ENCODE measurements at regions not wholly inside any gene's neighbourhood (a gene's known extent, or its start where the extent isn't known, plus 50 kb on each side); places are given as distances from the start of the nearest gene placed in this dataset.

DNA sequence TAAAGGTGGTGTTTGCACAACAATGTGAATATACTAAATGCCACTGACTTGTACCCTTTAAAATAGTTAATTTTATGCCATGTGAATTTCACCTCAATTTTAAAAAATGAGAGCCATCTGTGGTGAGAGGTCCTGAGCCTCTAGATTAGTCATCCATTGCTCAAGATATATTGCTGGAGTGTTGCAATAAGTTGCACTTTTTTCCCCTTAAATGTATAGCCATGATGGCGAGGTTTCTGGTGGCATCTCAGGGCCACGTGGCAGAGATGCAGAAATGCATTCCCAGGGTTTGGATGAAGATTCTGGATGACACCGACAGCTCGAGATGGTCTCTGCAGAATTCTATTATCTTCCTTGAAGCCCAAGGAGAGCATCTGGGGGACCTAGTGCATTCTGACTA lies 153.7 kb downstream of the AACS start:
- Histone ChIP-seq H3K9me2 (ENCODE audit: insufficient read depth, low read length) (no peaks in the 10 kb centered on the region), H2AFZ (ENCODE audit: low read length) (no peak overlapping the region), H3K4me1 (ENCODE audit: insufficient read depth, low read length, poor library complexity, severe bottlenecking) (peaks cover 15% of the 10 kb centered on the region), H3K36me3 (ENCODE audit: insufficient read depth, low read length) (no peaks in the 10 kb centered on the region), H3K27ac (ENCODE audit: low read depth, low read length, poor library complexity, severe bottlenecking) (no peak overlapping the region), H3K4me3 (ENCODE audit: low read depth, low read length, poor library complexity, severe bottlenecking) (no peak overlapping the region), H4K20me1 (ENCODE audit: insufficient read depth, low read length) (no peaks in the 10 kb centered on the region), H3K9me3 (ENCODE audit: low read length) (no peaks in the 10 kb centered on the region), H3K4me2 (ENCODE audit: low read length) (no peak overlapping the region), H3K79me2 (ENCODE audit: insufficient read depth, low read depth, low read length) (no peaks in the 10 kb centered on the region)
- intact Hi-C loops (cut with micrococcal nuclease; ENCODE audit: unreplicated experiment): no loop called here
- CTCF ChIA-PET (ENCODE audit: unreplicated experiment): no interaction called here
- no TSS peak for BruUV-seq (replicated peaks)
- DNase-seq (ENCODE audit: low spot score): no peak
- TF ChIP-seq, protein P1, sequence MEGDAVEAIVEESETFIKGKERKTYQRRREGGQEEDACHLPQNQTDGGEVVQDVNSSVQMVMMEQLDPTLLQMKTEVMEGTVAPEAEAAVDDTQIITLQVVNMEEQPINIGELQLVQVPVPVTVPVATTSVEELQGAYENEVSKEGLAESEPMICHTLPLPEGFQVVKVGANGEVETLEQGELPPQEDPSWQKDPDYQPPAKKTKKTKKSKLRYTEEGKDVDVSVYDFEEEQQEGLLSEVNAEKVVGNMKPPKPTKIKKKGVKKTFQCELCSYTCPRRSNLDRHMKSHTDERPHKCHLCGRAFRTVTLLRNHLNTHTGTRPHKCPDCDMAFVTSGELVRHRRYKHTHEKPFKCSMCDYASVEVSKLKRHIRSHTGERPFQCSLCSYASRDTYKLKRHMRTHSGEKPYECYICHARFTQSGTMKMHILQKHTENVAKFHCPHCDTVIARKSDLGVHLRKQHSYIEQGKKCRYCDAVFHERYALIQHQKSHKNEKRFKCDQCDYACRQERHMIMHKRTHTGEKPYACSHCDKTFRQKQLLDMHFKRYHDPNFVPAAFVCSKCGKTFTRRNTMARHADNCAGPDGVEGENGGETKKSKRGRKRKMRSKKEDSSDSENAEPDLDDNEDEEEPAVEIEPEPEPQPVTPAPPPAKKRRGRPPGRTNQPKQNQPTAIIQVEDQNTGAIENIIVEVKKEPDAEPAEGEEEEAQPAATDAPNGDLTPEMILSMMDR (conservative IDR thresholded peaks at IDR 0.05; ENCODE audit: low read length): no peak
- TF ChIP-seq EZH2phosphoT487 (IDR thresholded peaks at IDR 0.05; ENCODE audit: borderline replicate concordance, low read depth, low read length): no peak
- POLR2A ChIA-PET: no interaction called here

DNA sequence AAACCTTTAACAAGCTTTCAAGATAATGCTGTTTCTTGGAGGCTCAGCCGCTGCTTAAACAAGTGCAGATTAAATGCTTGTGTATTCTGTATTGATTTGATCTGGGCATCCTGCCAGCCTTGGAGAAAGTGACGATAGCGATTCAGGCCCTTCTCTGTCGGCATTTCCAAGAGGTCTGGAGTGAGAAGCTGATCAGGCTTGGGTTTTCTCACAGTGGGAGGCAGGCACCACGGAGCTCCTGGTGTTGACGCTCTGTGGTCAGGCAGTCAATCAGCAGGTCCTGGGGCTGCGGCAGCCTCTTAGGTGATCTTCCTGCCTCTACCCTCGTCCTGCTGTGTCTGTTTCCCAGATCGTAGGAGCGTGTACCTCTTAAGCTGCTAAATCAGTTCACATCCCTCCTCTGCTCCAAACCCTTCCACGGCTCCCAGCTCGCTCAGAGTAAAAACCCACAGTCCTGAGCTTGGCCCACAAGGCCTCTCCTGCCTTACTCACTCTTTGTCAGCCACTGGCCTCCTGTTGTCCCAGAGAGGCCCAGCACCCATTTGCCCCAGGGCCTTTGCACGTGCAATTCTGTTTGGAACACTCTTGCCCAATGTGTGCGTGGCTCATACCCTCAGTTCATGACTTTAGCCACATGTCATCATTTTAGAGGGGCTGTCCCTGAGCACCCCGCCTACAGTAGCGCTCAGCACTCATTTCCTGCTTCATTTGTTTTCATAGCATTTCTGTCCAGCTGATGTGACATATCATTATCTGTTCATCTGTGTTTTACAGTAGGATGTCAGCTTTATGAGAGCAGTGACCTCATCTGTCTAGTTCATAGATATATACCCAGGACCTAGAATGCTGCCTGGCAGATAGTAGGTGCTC lies 155.4 kb downstream of the AACS start:
- ChIA-PET CTCF (ENCODE audit: unreplicated experiment) (no interaction called here), POLR2A (no interaction called here)
- H3K27ac ChIP-seq (ENCODE audit: low read depth, low read length, poor library complexity, severe bottlenecking): no peak overlapping the region
- DNase-seq (ENCODE audit: low spot score): no peak
- intact Hi-C loops (cut with micrococcal nuclease; ENCODE audit: unreplicated experiment): no loop called here
- H3K4me3 ChIP-seq (ENCODE audit: low read depth, low read length, poor library complexity, severe bottlenecking): no peak overlapping the region
- H3K36me3 ChIP-seq (ENCODE audit: insufficient read depth, low read length): no peaks in the 10 kb centered on the region
- H3K79me2 ChIP-seq (ENCODE audit: insufficient read depth, low read depth, low read length): no peaks in the 10 kb centered on the region
- peaks cover 3% of the 10 kb centered on the region; the same call in 1 of the 2 replicates for H3K9me3 ChIP-seq (ENCODE audit: low read length)
- no peak overlapping the region for H3K4me2 ChIP-seq (ENCODE audit: low read length)
- TF ChIP-seq, protein P1 (conservative IDR thresholded peaks at IDR 0.05; ENCODE audit: low read length): no peak
- no peak for TF ChIP-seq EZH2phosphoT487 (IDR thresholded peaks at IDR 0.05; ENCODE audit: borderline replicate concordance, low read depth, low read length)
- BruUV-seq (replicated peaks): no TSS peak
- H3K4me1 ChIP-seq (ENCODE audit: insufficient read depth, low read length, poor library complexity, severe bottlenecking): peaks cover 16% of the 10 kb centered on the region
- H4K20me1 ChIP-seq (ENCODE audit: insufficient read depth, low read length): no peaks in the 10 kb centered on the region
- no peaks in the 10 kb centered on the region for H3K9me2 ChIP-seq (ENCODE audit: insufficient read depth, low read length)
- H2AFZ ChIP-seq (ENCODE audit: low read length): no peak overlapping the region

DNA sequence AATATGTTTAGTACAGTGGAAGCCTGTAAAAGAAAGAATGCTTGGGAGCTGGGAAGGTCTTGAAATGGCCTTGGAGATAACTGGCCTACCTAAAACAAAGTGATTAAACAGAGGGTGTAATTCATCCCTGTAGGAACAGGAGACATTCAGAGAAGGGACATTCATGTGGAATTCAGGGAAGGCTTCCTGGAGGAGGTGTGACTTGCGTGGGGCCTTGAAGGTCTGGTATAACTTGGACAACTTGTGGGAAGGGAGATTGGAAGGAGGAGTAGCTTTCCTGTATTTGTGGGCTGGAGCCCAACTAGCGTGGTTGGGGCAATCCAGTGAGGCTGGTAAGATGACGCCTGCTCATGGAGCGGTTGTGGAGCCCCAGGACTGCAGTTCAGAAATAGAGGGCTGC lies 156.4 kb downstream of the AACS start:
- ChIA-PET POLR2A (interaction anchor here (0.6 kb wide), 1 partner anchor 18 kb away, joined by 4 read pairs; no protein-coding TSS in a partner anchor), CTCF (ENCODE audit: unreplicated experiment) (no interaction called here)
- no TSS peak for BruUV-seq (replicated peaks)
- no peak for TF ChIP-seq EZH2phosphoT487 (IDR thresholded peaks at IDR 0.05; ENCODE audit: borderline replicate concordance, low read depth, low read length)
- TF ChIP-seq, protein P1 (conservative IDR thresholded peaks at IDR 0.05; ENCODE audit: low read length): no peak
- Histone ChIP-seq H3K9me3 (ENCODE audit: low read length) (peaks cover 6% of the 10 kb centered on the region; the same call in 1 of the 2 replicates), H3K4me3 (ENCODE audit: low read depth, low read length, poor library complexity, severe bottlenecking) (no peak overlapping the region), H3K36me3 (ENCODE audit: insufficient read depth, low read length) (no peaks in the 10 kb centered on the region), H3K4me2 (ENCODE audit: low read length) (no peak overlapping the region), H4K20me1 (ENCODE audit: insufficient read depth, low read length) (no peaks in the 10 kb centered on the region), H3K27ac (ENCODE audit: low read depth, low read length, poor library complexity, severe bottlenecking) (no peak overlapping the region), H2AFZ (ENCODE audit: low read length) (no peak overlapping the region), H3K4me1 (ENCODE audit: insufficient read depth, low read length, poor library complexity, severe bottlenecking) (peaks cover 16% of the 10 kb centered on the region), H3K9me2 (ENCODE audit: insufficient read depth, low read length) (no peaks in the 10 kb centered on the region), H3K79me2 (ENCODE audit: insufficient read depth, low read depth, low read length) (no peaks in the 10 kb centered on the region)
- DNase-seq (ENCODE audit: low spot score): no peak
- intact Hi-C loops (cut with micrococcal nuclease; ENCODE audit: unreplicated experiment): no loop called here
